ENCODE measurements at regions not wholly inside any gene's neighbourhood (a gene's known extent, or its start where the extent isn't known, plus 50 kb on each side); places are given as distances from the start of the nearest gene placed in this dataset.
"Not testable (repeated sequence)": the region's sequence is repeated elsewhere in the genome, so short reads cannot be mapped to it uniquely, and the experiment has no call there.

DNA sequence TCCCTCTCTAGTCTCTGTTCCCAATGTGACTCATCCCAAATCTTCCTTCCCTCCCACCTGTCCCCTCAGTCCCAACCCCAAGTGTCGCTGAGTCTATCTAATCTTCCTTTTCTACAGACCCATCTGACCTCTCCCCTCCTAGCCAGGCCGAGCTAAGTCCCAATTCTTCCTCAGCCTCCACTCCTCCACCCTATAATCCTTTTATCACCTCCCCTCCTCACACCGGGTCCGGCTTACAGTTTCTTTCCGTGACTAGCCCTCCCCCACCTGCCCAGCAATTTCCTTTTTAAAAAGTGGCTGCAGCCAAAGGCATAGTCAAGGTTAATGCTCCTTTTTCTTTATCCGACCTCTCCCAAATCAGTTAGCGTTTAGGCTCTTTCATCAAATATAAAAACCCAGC is 541.0 kb upstream of the CRIM1 start:
- DNase-seq (ENCODE audit: low read depth): not testable (repeated sequence)

DNA sequence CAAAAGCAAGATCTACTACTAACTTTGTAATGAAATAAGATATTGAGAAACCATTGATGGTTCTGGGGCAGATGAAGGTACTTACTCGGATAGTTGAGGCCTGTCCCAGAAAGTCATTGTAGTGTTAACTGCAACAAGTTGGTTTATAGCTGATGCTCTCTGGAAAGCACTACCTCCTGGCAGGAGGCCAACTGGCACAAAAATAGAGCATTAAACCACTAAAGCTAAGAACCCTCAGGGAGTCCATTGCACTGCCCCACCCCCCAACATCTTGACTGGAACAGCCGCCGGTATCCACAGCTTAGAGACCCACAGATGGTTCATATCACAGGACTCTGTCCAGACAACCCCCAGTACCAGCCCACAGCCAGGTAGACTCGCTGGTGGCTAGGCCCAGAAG is 552.5 kb upstream of the CRIM1 start:
- DNase-seq (ENCODE audit: low read depth): no peak

GRCh38 chr2:35794796-35795450 is 560.7 kb upstream of the CRIM1 start:
- DNase-seq (ENCODE audit: low read depth): peak; percentile 40

DNA sequence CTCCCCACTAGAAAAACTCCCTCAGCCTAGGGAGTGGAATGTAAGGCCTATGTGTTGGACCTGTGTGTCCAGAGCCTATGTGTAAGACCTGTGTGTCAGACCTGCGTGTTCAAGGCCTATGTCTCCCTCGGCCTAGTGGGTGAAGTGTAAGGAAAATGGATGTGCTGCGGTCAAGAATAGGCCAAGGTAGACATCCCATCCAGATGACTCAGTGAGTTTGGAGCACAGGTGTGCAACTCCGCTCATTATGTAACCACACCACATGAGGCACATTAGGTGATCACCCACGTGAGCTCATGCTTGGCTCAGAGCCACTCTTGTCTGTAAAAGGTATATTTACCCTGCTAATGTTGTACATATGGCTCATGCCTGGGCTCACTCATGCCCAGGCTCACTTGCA is 565.3 kb upstream of the CRIM1 start:
- DNase-seq (ENCODE audit: low read depth): no peak

DNA sequence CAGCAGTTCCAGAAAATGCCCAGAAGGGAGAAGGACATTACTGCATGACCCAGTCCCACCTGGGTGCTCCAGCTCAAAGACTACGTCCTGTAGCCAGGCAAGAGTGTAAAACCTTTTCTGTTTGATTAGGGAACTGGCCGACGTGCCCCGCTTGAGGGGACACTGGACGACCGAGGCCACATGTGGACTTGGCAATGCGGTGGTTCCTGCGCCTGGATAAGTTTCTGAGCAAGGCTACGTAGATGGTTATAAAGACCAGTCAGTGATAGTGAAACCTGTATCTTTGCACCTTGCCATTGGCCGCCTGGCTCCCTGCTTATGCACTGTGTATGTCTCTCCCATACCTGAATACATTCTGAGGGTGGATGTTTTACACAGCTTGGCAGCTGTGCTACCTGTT is 567.0 kb upstream of the CRIM1 start:
- no peak for DNase-seq (ENCODE audit: low read depth)

GRCh38 chr2:35787302-35788031 is 568.1 kb upstream of the CRIM1 start:
- no peak for DNase-seq (ENCODE audit: low read depth)

DNA sequence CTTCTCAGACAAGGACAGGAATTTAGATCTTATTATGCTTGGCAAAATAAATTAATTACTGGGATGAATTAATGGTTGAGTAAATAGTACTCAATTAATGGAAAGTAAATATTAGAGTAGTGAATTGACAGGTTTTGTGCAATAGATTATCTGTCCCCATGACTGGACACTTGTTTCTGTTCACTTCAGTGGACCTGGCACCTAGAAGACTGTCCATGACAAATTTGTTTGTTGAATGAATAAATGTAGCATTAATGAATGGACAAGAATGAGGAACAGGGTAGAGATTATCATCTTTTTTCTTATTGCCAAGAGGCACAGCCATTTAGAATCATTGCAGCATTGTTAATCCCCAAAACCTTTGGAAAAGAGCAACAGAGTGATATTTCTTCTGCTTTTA is 570.0 kb upstream of the CRIM1 start:
- no peak for DNase-seq (ENCODE audit: low read depth)

DNA sequence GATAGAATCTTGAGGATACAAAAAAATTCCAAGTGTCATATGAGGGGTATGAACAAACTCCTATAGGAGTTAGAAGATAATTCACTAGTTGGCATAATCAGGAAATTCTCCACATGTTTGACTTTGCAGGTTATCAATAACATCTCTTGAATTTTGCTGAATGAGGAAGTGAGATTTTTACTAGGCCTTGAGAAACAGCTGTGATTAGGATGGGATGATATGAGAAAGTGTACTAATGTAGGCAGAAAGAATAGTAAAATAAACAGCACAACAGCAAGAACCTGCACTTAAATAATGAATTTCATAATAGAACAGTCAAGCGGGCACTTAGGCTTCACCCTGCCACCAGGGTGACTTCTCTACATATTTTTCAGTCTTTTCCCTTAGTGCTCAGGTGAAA is 570.8 kb upstream of the CRIM1 start:
- no peak for DNase-seq (ENCODE audit: low read depth)

DNA sequence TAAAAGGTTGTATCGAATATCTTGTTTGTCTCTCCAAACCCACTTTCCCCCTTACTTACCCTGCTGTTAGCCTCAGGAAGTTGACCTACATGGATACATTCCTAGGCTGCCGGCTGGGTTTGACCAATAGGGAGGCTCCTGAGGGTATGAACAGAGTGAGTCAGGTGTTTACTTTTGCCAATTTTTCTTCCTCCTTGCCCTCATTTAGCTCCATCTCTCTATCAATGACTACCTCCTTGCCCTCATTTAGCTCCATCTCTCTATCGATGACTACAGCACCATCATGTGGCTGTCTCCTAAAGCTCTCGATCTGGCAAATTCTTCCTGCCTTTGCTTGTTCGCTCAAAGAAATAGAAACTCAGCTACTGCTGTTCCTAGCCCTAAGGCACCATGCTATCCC is 571.9 kb upstream of the CRIM1 start:
- DNase-seq (ENCODE audit: low read depth): peak; percentile 14

- peak; percentile 12 for DNase-seq (ENCODE audit: low read depth)
Measured at GRCh38 chr2:35741556-35741955, 614.0 kb upstream of the CRIM1 start.

- no peak for DNase-seq (ENCODE audit: low read depth)
Measured at GRCh38 chr2:35731674-35732073, 623.9 kb upstream of the CRIM1 start.

DNA sequence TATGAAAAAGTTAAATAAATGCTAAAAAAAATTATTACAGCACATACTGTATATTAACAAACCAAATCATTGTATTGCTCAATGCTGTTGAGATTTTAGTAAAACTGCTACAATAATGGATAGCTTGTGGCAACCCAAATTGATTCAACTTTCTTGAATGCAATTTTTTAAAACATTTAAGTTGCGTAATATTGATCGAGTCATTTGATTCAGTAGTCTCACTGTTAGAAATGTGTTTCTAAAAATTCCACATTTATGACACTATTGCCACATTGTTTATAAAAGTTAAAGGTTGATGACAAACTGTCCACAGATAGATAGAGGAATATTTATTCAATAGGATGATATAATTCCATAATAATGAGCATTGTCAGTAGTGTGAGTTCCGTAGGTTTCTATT is 640.7 kb upstream of the CRIM1 start:
- DNase-seq (ENCODE audit: low read depth): no peak

GRCh38 chr2:35708411-35708923 is 647.1 kb upstream of the CRIM1 start:
- no peak for DNase-seq (ENCODE audit: low read depth)

DNA sequence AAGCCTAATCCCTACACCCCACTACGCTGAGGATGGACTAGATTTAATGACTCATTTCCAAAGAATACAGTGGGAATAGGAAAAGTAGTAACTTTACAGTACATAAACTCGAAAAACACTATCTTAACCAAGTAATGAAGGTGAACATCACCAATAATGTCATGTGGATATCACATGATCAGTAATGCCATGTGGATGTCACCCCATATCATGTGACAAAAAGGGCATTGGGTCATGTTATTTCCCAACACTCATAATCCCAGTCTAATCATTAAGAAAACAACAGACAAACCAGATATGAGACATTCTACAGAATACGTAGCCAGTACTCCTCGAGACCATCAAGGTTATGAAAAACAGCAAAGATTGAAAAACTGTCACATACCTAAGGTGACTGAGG is 667.3 kb upstream of the CRIM1 start:
- DNase-seq (ENCODE audit: low read depth): no peak

- DNase-seq (ENCODE audit: low read depth): no peak
Measured at GRCh38 chr2:35651688-35652323, 703.8 kb upstream of the CRIM1 start.

- no peak for DNase-seq (ENCODE audit: low read depth)
Measured at GRCh38 chr2:35614640-35615039, 740.9 kb upstream of the CRIM1 start.

DNA sequence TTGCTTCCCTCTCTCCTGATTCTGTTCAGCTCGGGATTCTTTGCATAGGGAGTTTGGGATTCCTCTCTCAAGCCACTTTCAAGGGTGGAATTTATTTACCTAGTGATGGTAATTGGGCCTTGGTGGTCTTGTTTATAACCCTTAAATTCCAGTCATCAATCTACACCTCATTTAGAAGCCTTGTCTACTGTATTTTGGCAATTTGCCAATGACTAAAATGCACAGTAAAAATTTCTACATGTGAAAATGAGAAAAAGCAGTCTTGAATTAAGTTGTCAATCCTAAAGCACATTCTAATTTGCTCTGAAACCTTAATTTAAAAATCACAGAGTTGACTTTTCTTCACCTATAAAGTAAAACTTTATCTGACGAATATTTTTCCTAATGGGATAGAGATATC is 749.2 kb upstream of the CRIM1 start:
- no peak for DNase-seq (ENCODE audit: low read depth)

- DNase-seq (ENCODE audit: low read depth): no peak
Measured at GRCh38 chr2:35598310-35598709, 757.3 kb upstream of the CRIM1 start.

GRCh38 chr2:35591886-35592285 is 763.7 kb upstream of the CRIM1 start:
- DNase-seq (ENCODE audit: low read depth): peak; percentile 2

DNA sequence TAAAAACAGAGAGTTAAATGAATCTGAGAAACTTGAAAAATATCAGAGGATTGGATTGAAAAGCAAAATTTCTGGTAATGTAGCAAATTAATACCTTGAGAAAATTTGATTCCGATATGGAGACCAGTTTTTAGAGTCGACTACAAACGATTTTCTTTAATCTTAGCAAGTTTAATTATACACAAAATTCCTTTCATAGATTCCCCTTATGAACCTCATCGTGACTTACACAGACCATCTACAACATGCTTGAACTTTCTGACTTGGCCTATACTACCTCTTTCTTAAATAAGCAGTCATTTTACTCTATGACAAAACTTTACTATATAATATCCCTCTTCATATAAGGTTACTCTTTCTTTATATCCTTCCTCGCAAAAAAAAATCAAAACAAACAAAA is 769.6 kb upstream of the CRIM1 start:
- no peak for DNase-seq (ENCODE audit: low read depth)

DNA sequence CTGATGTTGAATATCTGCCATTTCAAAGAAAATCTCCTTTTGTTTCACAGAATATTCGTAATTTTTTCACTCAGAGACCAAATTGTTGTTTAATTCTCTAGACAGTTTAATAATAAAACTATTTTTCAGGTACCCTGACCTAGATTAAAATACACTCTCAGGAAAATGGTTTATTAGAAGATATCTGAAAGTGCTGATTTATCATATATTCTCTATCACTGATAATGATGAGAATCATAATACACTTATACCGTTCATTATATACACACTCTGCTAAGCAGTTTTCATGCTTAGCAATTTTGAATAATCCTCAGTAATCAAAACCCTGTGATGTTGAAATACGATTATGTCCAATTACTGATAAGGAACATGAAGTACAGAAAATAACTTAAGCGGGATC is 772.9 kb upstream of the CRIM1 start:
- no peak for DNase-seq (ENCODE audit: low read depth)

- DNase-seq (ENCODE audit: low read depth): no peak
Measured at GRCh38 chr2:35580956-35581355, 774.6 kb upstream of the CRIM1 start.

- DNase-seq (ENCODE audit: low read depth): not testable (repeated sequence)
Measured at GRCh38 chr2:35568574-35568973, 787.0 kb upstream of the CRIM1 start.
